ENCODE measurements at regions not wholly inside any gene's neighbourhood (a gene's known extent, or its start where the extent isn't known, plus 50 kb on each side); places are given as distances from the start of the nearest gene placed in this dataset.

- no peak for DNase-seq (ENCODE audit: low read depth, low spot score)
- Histone ChIP-seq H3K9ac (ENCODE audit: control insufficient read depth, insufficient read depth, low read length) (no peak overlapping the region), H3K4me2 (ENCODE audit: control insufficient read depth, insufficient read depth) (peak overlapping the region; percentile 25; the same call in 1 of the 2 replicates), H3K4me1 (ENCODE audit: control insufficient read depth, insufficient read depth, low read length) (no peaks in the 10 kb centered on the region), H3K27ac (ENCODE audit: control insufficient read depth, insufficient read depth) (no peak overlapping the region), H4K20me1 (ENCODE audit: control insufficient read depth, insufficient read depth) (no peaks in the 10 kb centered on the region), H2AFZ (ENCODE audit: control insufficient read depth, low read depth, low read length) (no peak overlapping the region), H3K27me3 (replicated peaks in 1 of 2; ENCODE audit: control insufficient read depth in 2 of 2, insufficient read depth in 2 of 2, low read length in 1 of 2) (no peaks in the 10 kb centered on the region), H3K4me3 (no peak overlapping the region), H3K36me3 (ENCODE audit: control insufficient read depth in 2 of 2, insufficient read depth in 2 of 2, low read length in 1 of 2) (no peaks in the 10 kb centered on the region), H3K79me2 (ENCODE audit: control insufficient read depth, insufficient read depth, low read length) (no peaks in the 10 kb centered on the region), H3K9me3 (replicated peaks; ENCODE audit: control insufficient read depth, insufficient read depth, low read length) (no peaks in the 10 kb centered on the region)
- in situ Hi-C loops (cut with MboI) (no loop called here), intact Hi-C loops (cut with micrococcal nuclease; ENCODE audit: unreplicated experiment) (no loop called here)
- SMC1A ChIA-PET (ENCODE audit: uncharacterized antibody, unreplicated experiment), result no interaction called here
- RAD21 ChIA-PET (ENCODE audit: unreplicated experiment), result no interaction called here
- POLR2A ChIA-PET, result interaction anchor here (0.6 to 0.7 kb wide), 2 partner anchors 172 to 1125 kb away, joined by 4 read pairs; no protein-coding TSS in a partner anchor
- 56% methylated on average over 13 of the region's 13 CpGs for WGBS (ENCODE audit: insufficient coverage, insufficient replicate concordance, low lambda C conversion rate, missing lambda C conversion rate)
- TF ChIP-seq IKZF1 (conservative IDR thresholded peaks at IDR 0.05) (no peak), ZZZ3 (IDR thresholded peaks at IDR 0.05; ENCODE audit: control insufficient read depth, insufficient read length, low read depth) (no peak), SPI1 (IDR thresholded peaks at IDR 0.05; ENCODE audit: borderline replicate concordance, insufficient read depth, low read depth, low read length) (no peak), CEBPZ (IDR thresholded peaks at IDR 0.05; ENCODE audit: low read depth, low read length) (no peak), HCFC1 (IDR thresholded peaks at IDR 0.05; ENCODE audit: low read length) (no peak), PRDM15 (CRISPR knock-in tag; IDR thresholded peaks at IDR 0.05) (no peak)
- ATAC-seq, result peak; percentile 58
- CTCF ChIA-PET, result no interaction called here
- FAIRE-seq, result no peak
- no TSS peak for BruUV-seq (replicated peaks)
These were observed 147.5 kb upstream of the TSHZ2 start for GRCh38 chr20:52824494-52825216.

Measured in GM12878 (cell line).